ENCODE measurements at regions not wholly inside any gene's neighbourhood (a gene's known extent, or its start where the extent isn't known, plus 50 kb on each side); places are given as distances from the start of the nearest gene placed in this dataset.

- Histone ChIP-seq H3K79me2 (ENCODE audit: control insufficient read depth in 1 of 2, insufficient read depth in 2 of 2, low read length in 2 of 2) (no peaks in the 10 kb centered on the region), H3K36me3 (ENCODE audit: control insufficient read depth in 2 of 4, insufficient read depth in 4 of 4, low read length in 3 of 4) (no peaks in the 10 kb centered on the region), H2BK120ac (replicated peaks; ENCODE audit: low read depth, low read length) (no peak overlapping the region), H3K18ac (ENCODE audit: extremely low read depth, low read length) (no peak overlapping the region), H3K14ac (ENCODE audit: insufficient read length) (no peak overlapping the region), H4K5ac (ENCODE audit: insufficient read length, low read depth, low read length) (no peak overlapping the region), H3K56ac (replicated peaks; ENCODE audit: insufficient read length, low read depth, low read length) (no peak overlapping the region), H4K8ac (ENCODE audit: extremely low read depth, insufficient read depth, low read length) (no peak overlapping the region), H3K4me2 (ENCODE audit: insufficient read depth in 1 of 2, low read depth in 2 of 2, low read length in 2 of 2) (no peak overlapping the region), H2BK15ac (ENCODE audit: low read length) (no peak overlapping the region), H2BK20ac (ENCODE audit: low read length) (no peak overlapping the region), H3K4me1 (replicated peaks in 1 of 4; ENCODE audit: control insufficient read depth in 3 of 4, insufficient read depth in 4 of 4, low read length in 3 of 4) (peaks cover 0 to 2% (median 0%) of the 10 kb centered on the region in 4 experiments; a peak in 1 of 7 replicates), H3K9me3 (ENCODE audit: insufficient read depth in 2 of 2, low read depth in 1 of 2, low read length in 1 of 2) (no peaks in the 10 kb centered on the region), H2BK5ac (ENCODE audit: low read depth, low read length) (no peak overlapping the region), H4K91ac (replicated peaks; ENCODE audit: insufficient read length, low read length) (no peak overlapping the region), H2AK5ac (ENCODE audit: low read depth, low read length) (no peak overlapping the region), H3K27ac (ENCODE audit: low read depth, low read length) (no peak overlapping the region), H3K4me3 (ENCODE audit: extremely low read depth in 1 of 4, insufficient read depth in 2 of 4, low read depth in 3 of 4, low read length in 4 of 4) (no peak overlapping the region), H4K20me1 (replicated peaks in 1 of 2; ENCODE audit: control insufficient read depth in 1 of 2, insufficient read depth in 2 of 2, low read length in 2 of 2) (no peaks in the 10 kb centered on the region), H2BK12ac (ENCODE audit: low read depth, low read length) (no peak overlapping the region), H3K23ac (ENCODE audit: insufficient read length) (no peak overlapping the region), H3K23me2 (ENCODE audit: low read depth, low read length) (no peaks in the 10 kb centered on the region), H3K79me1 (ENCODE audit: low read depth, low read length) (no peaks in the 10 kb centered on the region), H3K27me3 (replicated peaks in 1 of 4; ENCODE audit: control insufficient read depth in 3 of 4, extremely low read depth in 1 of 4, insufficient read depth in 3 of 4, low read length in 3 of 4) (no peaks in the 10 kb centered on the region), H2AFZ (ENCODE audit: low read length) (no peak overlapping the region), H3K4ac (replicated peaks; ENCODE audit: insufficient read length, low read depth, low read length) (no peak overlapping the region), H3K9ac (replicated peaks in 1 of 4; ENCODE audit: extremely low read depth in 1 of 4, low read depth in 3 of 4, low read length in 3 of 4) (no peak overlapping the region)
- ChIA-PET CTCF (ENCODE audit: partially characterized antibody) (interaction anchor here (0.9 kb wide), 1 partner anchor 209 kb away, joined by 3 read pairs; no protein-coding TSS in a partner anchor), POLR2A (ENCODE audit: partially characterized antibody) (interaction anchor here (0.6 kb wide), 1 partner anchor 254 kb away, joined by 3 read pairs; no protein-coding TSS in a partner anchor)
- TF ChIP-seq BCL11A (IDR thresholded peaks at IDR 0.05; ENCODE audit: low read depth in 2 of 2, low read length in 2 of 2) = no peak
- no peak for TF ChIP-seq CBX8 (IDR thresholded peaks at IDR 0.05; ENCODE audit: borderline replicate concordance, low read depth, low read length)
- no peak for TF ChIP-seq JUND (IDR thresholded peaks at IDR 0.05; ENCODE audit: low read length)
- no peak for TF ChIP-seq ATF3 (IDR thresholded peaks at IDR 0.05; ENCODE audit: insufficient read depth, low read depth, low read length)
- TF ChIP-seq ZNF274 (IDR thresholded peaks at IDR 0.05; ENCODE audit: borderline replicate concordance, extremely low read depth, low read length) = no peak
- no peak for TF ChIP-seq ASH2L (IDR thresholded peaks at IDR 0.05; ENCODE audit: low read length)
- TF ChIP-seq SRF (IDR thresholded peaks at IDR 0.05; ENCODE audit: low read depth, low read length) = no peak
- TF ChIP-seq KDM4A (IDR thresholded peaks at IDR 0.05; ENCODE audit: low read depth, low read length, severe bottlenecking) = no peak
- TF ChIP-seq EP300 (IDR thresholded peaks at IDR 0.05; ENCODE audit: borderline replicate concordance in 1 of 2, low read depth in 2 of 2, low read length in 2 of 2) = no peak
- no peak for TF ChIP-seq SIRT6 (IDR thresholded peaks at IDR 0.05; ENCODE audit: low read length)
- no peak for TF ChIP-seq NRF1 (IDR thresholded peaks at IDR 0.05; ENCODE audit: low read depth, low read length)
- FAIRE-seq (no peak), DNase-seq (ENCODE audit: low read depth in 1 of 2, low spot score in 2 of 2) (no peak)
- WGBS, 2 experiments (ENCODE audit: extremely low coverage in 1 of 2, insufficient coverage in 1 of 2, insufficient read length in 1 of 2, insufficient replicate concordance in 2 of 2, low coverage in 1 of 2, low lambda C conversion rate in 2 of 2, missing lambda C conversion rate in 1 of 2) = 87% methylated on average over 1 of the region's 1 CpG; no CpG with 5 or more reads in 1 of the 2 experiments
Observed at GRCh38 chr5:57988813-57989212, 471.1 kb downstream of the PLK2 start.

Measured in H1 (cell line).